HG03025 (cell line): ENCODE measurements at regions not wholly inside any gene's neighbourhood (a gene's known extent, or its start where the extent isn't known, plus 50 kb on each side); places are given as distances from the start of the nearest gene placed in this dataset.

Source experiments
- ATAC-seq: cut with Tn5 transposase; IDR thresholded peaks from one replicate; pipeline ENCODE4 v1.9.1; 2021; ENCODE audit warnings: mild to moderate bottlenecking, moderate library complexity; ENCODE audit not compliant: unreplicated experiment, low FRiP score

GRCh38 chr4:110769578-110769977, 146.7 kb upstream of the PITX2 start:
- ATAC-seq = no peak

- no peak for ATAC-seq
Measured at GRCh38 chr4:110770353-110770752, 147.5 kb upstream of the PITX2 start.

- ATAC-seq = no peak
Measured at GRCh38 chr4:110778521-110778920, 155.6 kb upstream of the PITX2 start.

- no peak for ATAC-seq
Measured at GRCh38 chr4:110780538-110780937, 157.7 kb upstream of the PITX2 start.

GRCh38 chr4:110781944-110782343, 159.1 kb upstream of the PITX2 start:
- no peak for ATAC-seq

GRCh38 chr4:110787109-110787508, 164.2 kb upstream of the PITX2 start:
- ATAC-seq = no peak

- no peak for ATAC-seq
Measured at GRCh38 chr4:110787707-110788106, 164.8 kb upstream of the PITX2 start.

- no peak for ATAC-seq
Measured at GRCh38 chr4:110788302-110788701, 165.4 kb upstream of the PITX2 start.

GRCh38 chr4:110792036-110792435, 169.2 kb upstream of the PITX2 start:
- no peak for ATAC-seq

GRCh38 chr4:110793381-110793801, 170.5 kb upstream of the PITX2 start:
- ATAC-seq = no peak

- ATAC-seq = no peak
Measured at GRCh38 chr4:110793890-110794554, 171.1 kb upstream of the PITX2 start.

- no peak for ATAC-seq
Measured at GRCh38 chr4:110795971-110796370, 173.1 kb upstream of the PITX2 start.

GRCh38 chr4:110797486-110797885, 174.6 kb upstream of the PITX2 start:
- no peak for ATAC-seq

GRCh38 chr4:110798687-110799086, 175.8 kb upstream of the PITX2 start:
- no peak for ATAC-seq

GRCh38 chr4:110799211-110799610, 176.3 kb upstream of the PITX2 start:
- no peak for ATAC-seq

- no peak for ATAC-seq
Measured at GRCh38 chr4:110801591-110801990, 178.7 kb upstream of the PITX2 start.

GRCh38 chr4:110808351-110808878, 185.5 kb upstream of the PITX2 start:
- ATAC-seq = no peak

GRCh38 chr4:110815950-110816349, 193.1 kb upstream of the PITX2 start:
- ATAC-seq = no peak

GRCh38 chr4:110816367-110816766, 193.5 kb upstream of the PITX2 start:
- no peak for ATAC-seq

GRCh38 chr4:110821186-110821585, 198.3 kb upstream of the PITX2 start:
- ATAC-seq = no peak

GRCh38 chr4:110823251-110823650, 200.4 kb upstream of the PITX2 start:
- ATAC-seq = no peak

GRCh38 chr4:110824344-110824743, 201.5 kb upstream of the PITX2 start:
- ATAC-seq = no peak

GRCh38 chr4:110826656-110827055, 203.8 kb upstream of the PITX2 start:
- no peak for ATAC-seq
